ENCODE measurements at regions not wholly inside any gene's neighbourhood (a gene's known extent, or its start where the extent isn't known, plus 50 kb on each side); places are given as distances from the start of the nearest gene placed in this dataset.
"Not testable (repeated sequence)": the region's sequence is repeated elsewhere in the genome, so short reads cannot be mapped to it uniquely, and the experiment has no call there.

DNA sequence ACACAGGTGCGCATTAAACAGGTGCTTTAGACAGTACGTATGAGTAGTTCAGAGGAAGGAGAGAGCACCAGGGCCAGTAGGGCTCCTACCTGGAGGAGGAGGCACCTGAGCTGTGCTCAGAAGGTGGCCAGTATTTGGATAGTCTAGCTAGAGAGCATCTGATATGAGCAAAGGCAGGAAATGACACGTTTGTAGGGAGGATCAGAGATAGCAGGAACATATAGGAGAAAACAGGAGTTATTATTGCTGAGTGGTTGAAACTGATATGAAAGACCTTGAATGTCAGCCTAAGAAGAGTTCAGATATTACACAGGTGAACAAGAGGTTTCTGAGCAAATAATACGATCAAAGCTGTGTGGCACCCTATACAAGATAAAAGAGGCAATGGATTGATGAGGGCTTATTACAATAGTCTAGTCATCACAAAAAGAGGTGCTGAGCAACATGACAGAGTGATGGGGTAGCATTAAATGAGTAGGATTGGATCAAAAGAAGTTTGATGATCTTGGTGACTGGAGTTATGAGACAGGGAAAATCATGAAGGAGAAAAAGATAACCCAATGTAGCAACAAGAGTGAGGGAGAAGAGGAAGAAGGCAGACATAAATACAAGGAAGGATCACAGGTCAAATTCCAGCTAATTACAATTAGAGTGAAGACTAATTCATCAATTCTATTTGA, 69.8 kb upstream of the HIVEP1 start:
- Histone ChIP-seq H3K9me3 (no peaks in the 10 kb centered on the region), H3K4me3 (no peak overlapping the region), H3K27ac (no peak overlapping the region), H3K4me1 (peaks cover 8 to 13% (median 10%) of the 10 kb centered on the region in 6 donors), H3K36me3 (no peaks in the 10 kb centered on the region), H3K27me3 (replicated peaks in 1 of 7) (no peaks in the 10 kb centered on the region)
- intact Hi-C loops (cut with DNase I; ENCODE audit: low total_unique reads), result no loop called here
- TF ChIP-seq POLR2A (IDR thresholded peaks at IDR 0.05), result no peak
- no peak for TF ChIP-seq POLR2AphosphoS5 (IDR thresholded peaks at IDR 0.05)
- TF ChIP-seq, protein P1, sequence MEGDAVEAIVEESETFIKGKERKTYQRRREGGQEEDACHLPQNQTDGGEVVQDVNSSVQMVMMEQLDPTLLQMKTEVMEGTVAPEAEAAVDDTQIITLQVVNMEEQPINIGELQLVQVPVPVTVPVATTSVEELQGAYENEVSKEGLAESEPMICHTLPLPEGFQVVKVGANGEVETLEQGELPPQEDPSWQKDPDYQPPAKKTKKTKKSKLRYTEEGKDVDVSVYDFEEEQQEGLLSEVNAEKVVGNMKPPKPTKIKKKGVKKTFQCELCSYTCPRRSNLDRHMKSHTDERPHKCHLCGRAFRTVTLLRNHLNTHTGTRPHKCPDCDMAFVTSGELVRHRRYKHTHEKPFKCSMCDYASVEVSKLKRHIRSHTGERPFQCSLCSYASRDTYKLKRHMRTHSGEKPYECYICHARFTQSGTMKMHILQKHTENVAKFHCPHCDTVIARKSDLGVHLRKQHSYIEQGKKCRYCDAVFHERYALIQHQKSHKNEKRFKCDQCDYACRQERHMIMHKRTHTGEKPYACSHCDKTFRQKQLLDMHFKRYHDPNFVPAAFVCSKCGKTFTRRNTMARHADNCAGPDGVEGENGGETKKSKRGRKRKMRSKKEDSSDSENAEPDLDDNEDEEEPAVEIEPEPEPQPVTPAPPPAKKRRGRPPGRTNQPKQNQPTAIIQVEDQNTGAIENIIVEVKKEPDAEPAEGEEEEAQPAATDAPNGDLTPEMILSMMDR (IDR thresholded peaks at IDR 0.05 in 8 of 11, conservative IDR thresholded peaks at IDR 0.05 in 3 of 11), result no peak
- DNase-seq, result no peak
- 74 to 86% (median 83%) methylated on average over 4 of the region's 4 CpGs for WGBS, 5 donors

DNA sequence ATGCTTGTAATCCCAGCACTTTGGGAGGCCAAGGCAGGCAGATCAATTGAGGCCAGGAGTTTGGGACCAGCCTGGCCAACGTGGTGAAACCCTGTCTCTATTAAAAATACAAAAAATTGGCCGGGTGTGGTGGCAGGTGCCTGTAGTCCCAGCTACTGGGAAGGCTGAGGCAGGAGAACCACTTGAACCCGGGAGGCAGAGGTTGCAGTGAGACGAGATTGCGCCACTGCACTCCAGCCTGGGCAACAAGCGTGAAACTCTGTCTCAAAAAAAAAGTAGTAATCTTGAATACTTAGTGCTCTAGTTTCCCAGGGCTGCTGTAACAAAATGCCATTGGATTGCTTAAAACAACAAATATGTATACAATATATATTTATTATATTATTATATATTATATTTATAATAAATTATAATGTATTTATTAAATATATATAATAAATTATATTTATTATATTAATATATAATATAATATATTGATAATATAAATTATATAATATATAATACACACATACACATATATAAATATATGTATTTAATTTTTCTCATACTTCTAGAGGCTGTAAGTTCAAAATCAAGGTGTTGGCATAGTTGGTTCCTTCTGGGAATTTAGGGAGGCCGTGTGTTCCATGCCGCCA, 71.5 kb upstream of the HIVEP1 start:
- H3K27me3 ChIP-seq (replicated peaks in 1 of 7); H3K9me3 ChIP-seq; H3K27ac ChIP-seq; DNase-seq; H3K36me3 ChIP-seq; intact Hi-C loops (cut with DNase I; ENCODE audit: low total_unique reads); H3K4me3 ChIP-seq: not testable (repeated sequence)
- 85 to 95% (median 89%) methylated on average over 8 of the region's 8 CpGs for WGBS, 5 donors
- H3K4me1 ChIP-seq, result peaks cover 8 to 13% (median 10%) of the 10 kb centered on the region in 6 donors

DNA sequence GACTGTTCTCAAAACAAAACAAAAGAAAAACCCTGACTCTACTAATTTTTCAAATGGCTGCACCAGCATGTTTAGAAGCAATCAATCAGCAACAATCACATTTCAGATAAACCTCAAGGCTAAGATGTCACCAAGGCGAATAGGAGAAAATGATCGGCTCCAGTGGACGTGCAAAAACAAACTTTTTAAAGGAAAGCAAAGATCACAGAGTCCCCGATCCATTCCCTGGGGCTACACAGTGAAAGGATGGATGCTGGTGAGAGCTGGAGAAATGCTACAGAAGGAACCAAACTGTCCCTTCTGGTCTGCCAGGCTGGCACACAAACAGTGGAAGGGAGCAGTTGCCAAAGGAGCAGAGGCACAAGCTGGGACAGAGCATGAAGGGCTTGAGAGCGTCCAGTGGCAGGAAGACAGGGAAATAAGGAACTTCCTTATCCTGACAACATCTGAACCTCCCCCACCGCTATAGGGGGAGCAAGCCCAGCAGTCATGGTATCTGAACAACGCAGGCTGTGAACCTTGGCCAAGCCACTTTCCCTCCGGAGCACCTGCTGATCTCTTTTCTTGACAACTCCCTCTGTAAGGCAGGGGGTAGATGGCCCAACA, 73.7 kb upstream of the HIVEP1 start:
- H3K9me3 ChIP-seq, result peaks cover 0 to under 1% (median 0%) of the 10 kb centered on the region in 8 donors
- DNase-seq, result no peak
- H3K27ac ChIP-seq, result peak overlapping the region in 1 of 8 donors; percentile 17
- WGBS, 5 donors, result 21 to 35% (median 24%) methylated on average over 8 of the region's 8 CpGs
- no peaks in the 10 kb centered on the region for H3K27me3 ChIP-seq (replicated peaks in 1 of 7)
- H3K4me3 ChIP-seq, result peak overlapping the region in 1 of 8 donors; percentile 19
- peaks cover 8 to 13% (median 10%) of the 10 kb centered on the region in 6 donors for H3K4me1 ChIP-seq
- intact Hi-C loops (cut with DNase I; ENCODE audit: low total_unique reads), result no loop called here
- TF ChIP-seq, protein P1 (IDR thresholded peaks at IDR 0.05 in 8 of 11, conservative IDR thresholded peaks at IDR 0.05 in 3 of 11), result no peak
- peak in 2 of 3 donors; percentile 31 to 54 for TF ChIP-seq POLR2AphosphoS5 (IDR thresholded peaks at IDR 0.05)
- no peaks in the 10 kb centered on the region for H3K36me3 ChIP-seq

DNA sequence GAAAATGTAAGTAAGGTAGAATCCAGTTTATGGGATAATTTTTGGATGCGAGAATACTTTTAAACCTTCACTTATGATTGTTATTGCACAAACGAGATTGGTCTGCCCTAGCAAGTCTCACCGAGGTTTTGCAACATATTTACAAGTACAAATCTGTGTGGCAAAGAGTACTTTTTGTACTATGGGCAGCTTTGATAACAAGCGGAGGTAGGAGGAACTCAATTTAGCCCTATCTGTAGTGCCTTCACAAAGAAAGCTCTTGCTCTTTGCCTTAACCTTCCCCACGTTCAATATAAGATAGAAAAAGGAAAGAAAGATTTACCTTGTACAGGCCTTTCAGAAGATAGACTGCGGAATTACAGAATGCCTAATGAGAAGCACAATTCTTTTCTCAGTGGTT, 77.5 kb upstream of the HIVEP1 start:
- WGBS, 5 donors, result 83 to 93% (median 92%) methylated on average over 6 of the region's 6 CpGs
- intact Hi-C loops (cut with DNase I; ENCODE audit: low total_unique reads), result no loop called here
- Histone ChIP-seq H3K36me3 (no peaks in the 10 kb centered on the region), H3K27ac (no peak overlapping the region), H3K27me3 (replicated peaks in 1 of 7) (no peaks in the 10 kb centered on the region), H3K9me3 (peaks cover 0 to 8% (median 0%) of the 10 kb centered on the region in 8 donors), H3K4me1 (peaks cover 8 to 13% (median 10%) of the 10 kb centered on the region in 6 donors), H3K4me3 (no peak overlapping the region)
- TF ChIP-seq, protein P1 (IDR thresholded peaks at IDR 0.05 in 8 of 11, conservative IDR thresholded peaks at IDR 0.05 in 3 of 11), result no peak
- TF ChIP-seq POLR2AphosphoS5 (IDR thresholded peaks at IDR 0.05), result no peak
- no peak for TF ChIP-seq POLR2A (IDR thresholded peaks at IDR 0.05)
- DNase-seq, result no peak

DNA sequence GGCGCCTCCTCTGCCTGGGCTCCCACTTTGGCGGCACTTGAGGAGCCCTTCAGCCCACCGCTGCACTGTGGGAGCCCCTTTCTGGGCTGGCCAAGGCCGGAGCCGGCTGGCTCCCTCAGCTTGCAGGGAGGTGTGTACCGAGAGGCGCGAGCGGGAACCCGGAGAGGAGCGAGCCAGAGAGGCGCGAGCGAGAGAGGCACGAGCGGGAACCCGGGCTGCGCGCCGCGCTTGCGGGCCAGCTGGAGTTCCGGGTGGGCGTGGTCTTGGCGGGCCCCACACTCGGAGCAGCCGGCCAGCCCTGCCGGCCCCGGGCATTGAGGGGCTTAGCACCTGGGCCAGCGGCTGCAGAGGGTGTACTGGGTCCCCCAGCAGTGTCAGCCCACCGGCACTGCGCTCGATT, 79.2 kb upstream of the HIVEP1 start:
- H3K27ac ChIP-seq; DNase-seq; H3K4me3 ChIP-seq; H3K4me1 ChIP-seq; H3K27me3 ChIP-seq (replicated peaks in 1 of 7); intact Hi-C loops (cut with DNase I; ENCODE audit: low total_unique reads); H3K36me3 ChIP-seq; H3K9me3 ChIP-seq: not testable (repeated sequence)
- WGBS, 5 donors, result 90 to 95% (median 94%) methylated on average over 21 to 33 of the region's 33 CpGs

Measured in spleen (tissue), 11 donors.